ENCODE measurements at regions not wholly inside any gene's neighbourhood (a gene's known extent, or its start where the extent isn't known, plus 50 kb on each side); places are given as distances from the start of the nearest gene placed in this dataset.

GRCh38 chr6:30795549-30796293, 51.4 kb upstream of the IER3 start:
- TF ChIP-seq MAFK (IDR thresholded peaks at IDR 0.05; ENCODE audit: low read length) (no peak), TCF7 (IDR thresholded peaks at IDR 0.05; ENCODE audit: borderline replicate concordance) (no peak), KDM1A (IDR thresholded peaks at IDR 0.05) (no peak), EZH2 (IDR thresholded peaks at IDR 0.05; ENCODE audit: borderline replicate concordance, low read depth, low read length) (no peak), MAX (CRISPR knock-in tag; IDR thresholded peaks at IDR 0.05) (no peak), ZNF24 (IDR thresholded peaks at IDR 0.05) (no peak), MAFG (tag; conservative IDR thresholded peaks at IDR 0.05) (no peak), ZNF518B (CRISPR knock-in tag; IDR thresholded peaks at IDR 0.05) (no peak), ATF4 (CRISPR knock-in tag; IDR thresholded peaks at IDR 0.05) (no peak), HMGN3 (IDR thresholded peaks at IDR 0.05; ENCODE audit: borderline replicate concordance, extremely low read depth, insufficient read length, low read depth, low read length) (no peak), PHF20 (IDR thresholded peaks at IDR 0.05; ENCODE audit: partially characterized antibody) (no peak), RAD51 (IDR thresholded peaks at IDR 0.05; ENCODE audit: borderline replicate concordance, low read depth) (no peak), L3MBTL2 (IDR thresholded peaks at IDR 0.05) (no peak)
- TF ChIP-seq, protein P1, sequence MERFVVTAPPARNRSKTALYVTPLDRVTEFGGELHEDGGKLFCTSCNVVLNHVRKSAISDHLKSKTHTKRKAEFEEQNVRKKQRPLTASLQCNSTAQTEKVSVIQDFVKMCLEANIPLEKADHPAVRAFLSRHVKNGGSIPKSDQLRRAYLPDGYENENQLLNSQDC (CRISPR knock-in tag; IDR thresholded peaks at IDR 0.05): no peak

Data from K562 (cell line).